ENCODE measurements at regions not wholly inside any gene's neighbourhood (a gene's known extent, or its start where the extent isn't known, plus 50 kb on each side); places are given as distances from the start of the nearest gene placed in this dataset.

DNA sequence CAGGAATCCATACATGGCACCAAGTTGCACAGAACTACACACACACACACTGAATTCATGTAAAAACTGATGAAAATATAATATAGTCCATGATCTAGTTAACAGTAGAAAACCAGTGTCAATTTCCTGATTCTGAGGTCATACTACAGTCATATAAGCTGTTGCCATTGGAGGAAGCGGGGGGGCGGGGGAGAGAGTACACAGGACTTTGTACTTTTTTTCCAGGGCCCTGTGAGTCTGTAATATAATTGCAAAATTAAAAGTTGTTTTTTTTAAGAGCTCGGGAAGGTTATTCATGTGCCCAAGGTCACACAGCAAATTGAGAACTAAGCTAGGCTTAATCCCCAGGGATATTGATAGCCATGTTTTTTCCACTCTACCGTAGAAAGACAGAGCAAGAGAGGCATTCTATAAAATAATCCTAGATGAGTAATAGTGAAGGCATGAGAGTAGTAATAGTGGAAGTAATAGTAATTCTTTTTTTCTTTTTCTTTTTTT is 312.3 kb downstream of the MN1 start:
- no peak overlapping the region for H3K4me3 Mint-ChIP-seq
- H3K9me3 Mint-ChIP-seq: peaks cover 4 to 10% of the 10 kb centered on the region in 2 donors
- no peaks in the 10 kb centered on the region for H3K4me1 Mint-ChIP-seq (ENCODE audit: low read depth)
- no peak for ATAC-seq (replicated peaks in 1 of 2)
- peaks cover 0 to 3% of the 10 kb centered on the region in 2 donors for H3K36me3 Mint-ChIP-seq (ENCODE audit: insufficient read depth in 2 of 2)
- no peaks in the 10 kb centered on the region for H3K27me3 Mint-ChIP-seq (ENCODE audit: low read depth)
- H3K27ac Mint-ChIP-seq: no peak overlapping the region
- DNase-seq: no peak

DNA sequence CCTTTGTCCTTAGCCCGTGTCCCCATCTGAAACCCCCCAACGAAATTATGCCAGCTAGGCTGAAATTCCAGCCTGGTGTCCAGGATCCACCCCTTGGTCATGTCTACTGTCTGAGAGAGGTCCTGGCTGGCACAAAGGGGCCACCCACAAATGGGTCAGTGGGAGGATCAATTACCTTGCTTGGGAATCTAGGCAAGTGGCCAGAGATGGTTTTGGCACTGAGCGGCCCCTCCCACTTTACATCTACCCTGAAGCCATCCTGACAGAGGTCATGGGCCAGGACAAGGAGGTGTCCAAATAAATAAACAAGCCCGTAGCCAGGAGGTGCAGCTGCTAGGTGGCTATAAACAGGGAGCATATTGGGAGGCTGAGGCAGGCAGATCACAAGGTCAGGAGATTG is 311.5 kb downstream of the MN1 start:
- Mint-ChIP-seq H3K27me3 (ENCODE audit: low read depth) (no peaks in the 10 kb centered on the region), H3K9me3 (peaks cover 4 to 10% of the 10 kb centered on the region in 2 donors), H3K4me1 (ENCODE audit: low read depth) (no peaks in the 10 kb centered on the region), H3K36me3 (ENCODE audit: insufficient read depth in 2 of 2) (peaks cover 0 to 3% of the 10 kb centered on the region in 2 donors), H3K4me3 (no peak overlapping the region), H3K27ac (no peak overlapping the region)
- ATAC-seq (replicated peaks in 1 of 2): no peak
- DNase-seq: no peak

DNA sequence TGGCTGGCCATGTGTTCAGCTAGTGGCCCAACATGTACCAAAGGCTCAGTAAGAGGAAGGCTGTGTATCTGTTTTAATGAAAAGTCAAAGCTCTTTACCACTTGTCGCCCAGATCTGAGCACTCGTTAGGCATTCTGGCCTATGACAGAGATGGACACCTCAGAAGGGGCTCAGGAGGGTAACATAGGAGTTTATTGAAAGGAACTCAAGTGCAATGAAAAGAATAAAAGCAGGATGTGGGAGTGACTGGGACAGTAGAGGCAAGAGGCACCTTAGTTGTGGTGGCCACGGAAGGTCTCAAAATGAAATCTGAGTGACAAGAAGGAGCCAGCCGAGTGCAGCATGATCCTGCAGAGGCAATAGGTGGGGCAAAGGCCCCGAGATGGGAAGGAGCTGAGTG is 309.7 kb downstream of the MN1 start:
- DNase-seq (no peak), ATAC-seq (replicated peaks in 1 of 2) (no peak)
- H3K4me1 Mint-ChIP-seq (ENCODE audit: low read depth): no peaks in the 10 kb centered on the region
- peaks cover 4 to 10% of the 10 kb centered on the region in 2 donors for H3K9me3 Mint-ChIP-seq
- H3K36me3 Mint-ChIP-seq (ENCODE audit: insufficient read depth in 2 of 2): peaks cover 0 to 3% of the 10 kb centered on the region in 2 donors
- H3K27me3 Mint-ChIP-seq (ENCODE audit: low read depth): no peaks in the 10 kb centered on the region
- H3K4me3 Mint-ChIP-seq: no peak overlapping the region
- H3K27ac Mint-ChIP-seq: no peak overlapping the region

DNA sequence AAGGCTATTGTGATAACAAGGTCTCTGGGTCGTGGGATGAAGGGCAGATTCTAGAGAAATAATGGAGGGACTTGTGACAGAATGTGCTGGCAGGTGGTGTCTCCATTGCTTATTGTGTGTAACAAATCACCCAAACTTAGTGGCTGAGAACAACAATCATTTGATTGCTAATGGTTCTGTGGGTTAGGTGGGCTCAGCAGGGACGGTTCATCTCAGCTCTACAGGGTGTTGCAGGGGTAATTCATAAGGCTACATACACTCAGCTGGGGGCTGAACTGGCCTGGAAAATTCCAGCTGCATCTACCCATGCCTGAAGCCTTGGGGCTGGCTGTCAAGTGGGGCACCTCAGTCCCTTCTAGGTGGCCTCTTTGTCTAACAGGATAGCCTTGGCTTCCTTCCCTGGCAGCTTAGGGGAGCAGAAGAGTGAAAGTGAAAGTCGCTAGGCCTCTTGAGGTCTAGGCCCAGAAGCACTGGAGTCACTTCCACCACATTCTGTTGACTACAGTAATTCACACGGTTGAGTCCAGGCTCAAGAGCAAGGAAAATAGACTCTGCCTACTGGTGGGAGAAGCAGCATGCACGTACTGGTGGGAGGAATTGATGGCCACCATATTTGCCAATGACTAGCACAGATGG is 308.9 kb downstream of the MN1 start:
- H3K4me3 Mint-ChIP-seq: no peak overlapping the region
- DNase-seq (no peak), ATAC-seq (replicated peaks in 1 of 2) (no peak)
- H3K27ac Mint-ChIP-seq: no peak overlapping the region
- H3K27me3 Mint-ChIP-seq (ENCODE audit: low read depth): no peaks in the 10 kb centered on the region
- H3K9me3 Mint-ChIP-seq: peaks cover 4 to 10% of the 10 kb centered on the region in 2 donors
- H3K4me1 Mint-ChIP-seq (ENCODE audit: low read depth): no peaks in the 10 kb centered on the region
- peaks cover 0 to 3% of the 10 kb centered on the region in 2 donors for H3K36me3 Mint-ChIP-seq (ENCODE audit: insufficient read depth in 2 of 2)

DNA sequence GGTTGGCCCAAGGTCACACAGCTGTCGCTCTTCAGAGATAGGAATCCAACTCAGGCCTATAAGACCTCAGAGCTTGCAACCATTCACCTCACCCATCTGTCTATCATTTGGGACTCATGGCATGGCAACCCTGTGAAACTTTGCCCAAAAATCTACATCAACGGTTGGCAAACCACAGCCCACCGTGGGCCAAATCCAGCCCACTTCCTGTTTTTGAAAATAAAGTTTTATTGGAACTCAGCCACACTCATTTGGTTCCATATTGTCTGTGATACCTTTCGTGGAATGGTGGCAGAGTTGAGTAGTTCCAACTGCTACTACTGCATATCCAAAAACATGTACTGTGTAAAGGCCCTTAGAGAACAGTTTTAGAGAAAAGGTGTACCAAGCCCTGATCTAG is 307.8 kb downstream of the MN1 start:
- DNase-seq (no peak), ATAC-seq (replicated peaks in 1 of 2) (no peak)
- Mint-ChIP-seq H3K27ac (no peak overlapping the region), H3K9me3 (peaks cover 4 to 10% of the 10 kb centered on the region in 2 donors), H3K36me3 (ENCODE audit: insufficient read depth in 2 of 2) (peaks cover 0 to 3% of the 10 kb centered on the region in 2 donors), H3K4me3 (no peak overlapping the region), H3K4me1 (ENCODE audit: low read depth) (no peaks in the 10 kb centered on the region), H3K27me3 (ENCODE audit: low read depth) (no peaks in the 10 kb centered on the region)

DNA sequence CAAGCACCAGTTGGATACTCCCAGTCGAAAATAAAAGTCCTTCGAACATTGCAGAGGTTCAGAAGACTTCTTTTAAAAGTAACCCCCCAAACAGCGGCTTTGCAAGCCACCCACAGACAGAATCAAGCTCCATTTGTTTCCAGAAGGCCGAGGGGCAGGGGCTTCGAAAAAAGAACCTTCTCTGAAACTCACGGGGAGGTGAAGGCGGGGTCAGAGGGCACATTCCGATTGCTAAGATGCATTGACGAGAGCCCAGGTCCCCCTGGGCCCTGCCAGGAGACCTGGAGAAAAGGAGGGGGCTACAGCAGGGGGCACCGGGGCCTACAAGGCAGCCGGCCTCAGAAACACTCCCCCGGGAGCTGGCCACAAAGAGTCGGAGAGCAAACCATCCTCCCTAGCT is 306.8 kb downstream of the MN1 start:
- H3K36me3 Mint-ChIP-seq (ENCODE audit: insufficient read depth in 2 of 2): peaks cover 0 to 3% of the 10 kb centered on the region in 2 donors
- ATAC-seq (replicated peaks in 1 of 2) (no peak), DNase-seq (no peak)
- no peaks in the 10 kb centered on the region for H3K4me1 Mint-ChIP-seq (ENCODE audit: low read depth)
- H3K9me3 Mint-ChIP-seq: peaks cover 4 to 10% of the 10 kb centered on the region in 2 donors
- H3K4me3 Mint-ChIP-seq: no peak overlapping the region
- H3K27me3 Mint-ChIP-seq (ENCODE audit: low read depth): no peaks in the 10 kb centered on the region
- no peak overlapping the region for H3K27ac Mint-ChIP-seq

DNA sequence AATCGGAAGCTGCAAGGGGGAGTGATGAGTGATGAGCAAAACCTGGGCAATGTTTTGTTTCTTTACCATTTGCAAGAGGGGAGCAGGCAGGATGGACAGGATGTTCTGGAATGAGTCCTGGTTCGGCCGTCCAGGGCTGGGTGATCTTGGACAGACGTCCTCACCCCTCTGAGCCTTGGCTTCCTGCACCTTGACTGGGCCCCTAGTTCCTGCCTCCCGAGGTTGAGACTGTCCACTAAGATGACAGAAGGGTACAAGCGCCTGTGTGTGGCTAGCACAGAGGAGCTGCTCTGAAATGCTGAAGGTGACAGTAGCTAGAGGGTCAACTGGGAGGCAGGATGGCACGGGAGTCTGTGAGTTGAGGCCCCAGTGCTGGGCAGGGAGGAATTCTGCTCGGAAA is 306.2 kb downstream of the MN1 start:
- DNase-seq (no peak), ATAC-seq (replicated peaks in 1 of 2) (no peak)
- H3K4me1 Mint-ChIP-seq (ENCODE audit: low read depth): no peaks in the 10 kb centered on the region

DNA sequence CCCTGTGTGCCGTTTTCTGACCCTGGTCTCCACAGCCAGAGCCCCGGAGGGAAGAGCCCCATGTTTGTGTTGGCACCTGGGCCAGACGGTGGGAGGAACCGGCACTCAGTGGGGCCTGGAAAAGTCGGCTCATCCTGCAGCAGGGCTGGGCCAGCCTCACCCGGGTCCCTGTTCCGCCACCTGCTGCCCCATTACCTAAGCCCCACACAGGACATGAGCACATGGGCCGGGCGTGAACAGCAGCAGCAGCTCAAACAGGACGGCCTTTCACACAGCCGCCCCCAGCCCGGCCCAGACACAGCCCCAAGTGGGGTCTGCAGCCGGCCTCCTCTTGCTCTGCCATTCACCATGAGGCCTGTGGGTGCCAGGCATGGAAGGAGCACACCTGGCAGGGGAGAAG is 302.4 kb downstream of the MN1 start:
- ATAC-seq (replicated peaks in 1 of 2) (no peak), DNase-seq (no peak)
- Mint-ChIP-seq H3K27me3 (ENCODE audit: low read depth) (no peaks in the 10 kb centered on the region), H3K4me3 (no peak overlapping the region), H3K27ac (no peak overlapping the region), H3K9me3 (peaks cover 0 to 2% of the 10 kb centered on the region in 2 donors), H3K36me3 (ENCODE audit: insufficient read depth in 2 of 2) (no peaks in the 10 kb centered on the region), H3K4me1 (ENCODE audit: low read depth) (no peaks in the 10 kb centered on the region)

More for the DNA sequence above, 306.2 kb downstream of the MN1 start:
- peaks cover 0 to 3% of the 10 kb centered on the region in 2 donors for H3K36me3 Mint-ChIP-seq (ENCODE audit: insufficient read depth in 2 of 2)
- H3K27ac Mint-ChIP-seq: no peak overlapping the region
- peaks cover 4 to 10% of the 10 kb centered on the region in 2 donors for H3K9me3 Mint-ChIP-seq
- H3K27me3 Mint-ChIP-seq (ENCODE audit: low read depth): no peaks in the 10 kb centered on the region
- no peak overlapping the region for H3K4me3 Mint-ChIP-seq

DNA sequence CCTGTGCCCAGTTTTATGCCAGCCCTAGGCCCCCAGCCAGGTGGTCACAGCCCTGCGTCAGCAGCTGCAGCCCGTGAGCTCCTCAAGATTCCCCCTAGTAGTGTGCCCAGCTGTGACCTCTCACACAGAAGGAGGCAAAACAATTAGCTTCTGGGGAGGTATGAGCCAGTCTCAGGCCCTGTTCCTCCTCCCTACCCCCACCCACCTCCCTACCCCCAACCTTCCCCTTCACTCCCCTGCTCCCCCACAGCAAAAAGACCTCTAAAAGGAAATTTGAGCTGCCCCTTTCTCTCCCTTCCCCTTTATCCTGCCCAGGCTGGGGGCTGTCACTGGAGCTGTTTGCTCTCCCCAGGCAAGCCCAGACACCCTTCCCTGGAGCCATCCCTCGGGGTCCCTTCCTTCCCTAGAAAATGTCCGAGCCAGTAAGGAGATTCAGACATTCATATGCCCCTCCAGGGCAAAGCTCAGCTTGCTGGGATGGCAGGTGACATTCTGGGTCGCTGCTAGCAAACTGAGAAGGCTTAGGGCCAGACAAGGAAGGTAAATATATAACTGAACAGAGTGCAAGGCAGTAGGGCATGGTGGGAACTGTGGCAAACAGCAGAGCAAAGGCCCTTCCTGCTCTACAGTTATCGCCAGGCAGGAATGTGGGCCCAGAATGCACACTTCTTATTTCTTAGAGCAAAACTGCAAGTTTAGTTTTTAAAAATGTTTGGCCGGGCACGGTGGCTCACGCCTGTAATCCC is 300.2 kb downstream of the MN1 start:
- Mint-ChIP-seq H3K4me3 (no peak overlapping the region), H3K4me1 (ENCODE audit: low read depth) (no peaks in the 10 kb centered on the region), H3K9me3 (peaks cover 0 to 2% of the 10 kb centered on the region in 2 donors), H3K27ac (no peak overlapping the region), H3K36me3 (ENCODE audit: insufficient read depth in 2 of 2) (no peaks in the 10 kb centered on the region), H3K27me3 (ENCODE audit: low read depth) (no peaks in the 10 kb centered on the region)
- DNase-seq: no peak
- ATAC-seq (replicated peaks in 1 of 2): no peak

DNA sequence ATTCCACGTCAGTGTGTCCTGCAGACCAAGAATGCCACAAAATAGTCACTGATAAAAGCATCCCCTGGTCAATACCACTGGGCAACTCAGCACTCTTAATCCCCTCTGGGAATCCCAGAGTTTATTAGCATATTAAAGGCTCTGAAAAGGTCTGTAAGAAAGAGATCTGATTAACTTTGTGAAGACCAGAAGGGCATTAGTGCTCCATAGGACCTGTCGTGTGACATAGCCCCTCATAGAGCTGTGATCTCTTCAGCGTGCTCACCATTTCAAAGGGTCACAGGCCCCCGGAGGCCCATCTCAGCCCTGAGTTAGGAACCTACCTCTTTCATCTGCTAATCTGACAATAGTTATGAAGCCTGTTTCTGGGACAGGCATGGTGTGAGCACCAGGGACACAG is 299.2 kb downstream of the MN1 start:
- DNase-seq (no peak), ATAC-seq (replicated peaks in 1 of 2) (no peak)
- H3K27me3 Mint-ChIP-seq (ENCODE audit: low read depth): no peaks in the 10 kb centered on the region
- peaks cover 0 to 2% of the 10 kb centered on the region in 2 donors for H3K9me3 Mint-ChIP-seq
- no peaks in the 10 kb centered on the region for H3K4me1 Mint-ChIP-seq (ENCODE audit: low read depth)
- H3K36me3 Mint-ChIP-seq (ENCODE audit: insufficient read depth in 2 of 2): no peaks in the 10 kb centered on the region
- no peak overlapping the region for H3K27ac Mint-ChIP-seq
- no peak overlapping the region for H3K4me3 Mint-ChIP-seq

DNA sequence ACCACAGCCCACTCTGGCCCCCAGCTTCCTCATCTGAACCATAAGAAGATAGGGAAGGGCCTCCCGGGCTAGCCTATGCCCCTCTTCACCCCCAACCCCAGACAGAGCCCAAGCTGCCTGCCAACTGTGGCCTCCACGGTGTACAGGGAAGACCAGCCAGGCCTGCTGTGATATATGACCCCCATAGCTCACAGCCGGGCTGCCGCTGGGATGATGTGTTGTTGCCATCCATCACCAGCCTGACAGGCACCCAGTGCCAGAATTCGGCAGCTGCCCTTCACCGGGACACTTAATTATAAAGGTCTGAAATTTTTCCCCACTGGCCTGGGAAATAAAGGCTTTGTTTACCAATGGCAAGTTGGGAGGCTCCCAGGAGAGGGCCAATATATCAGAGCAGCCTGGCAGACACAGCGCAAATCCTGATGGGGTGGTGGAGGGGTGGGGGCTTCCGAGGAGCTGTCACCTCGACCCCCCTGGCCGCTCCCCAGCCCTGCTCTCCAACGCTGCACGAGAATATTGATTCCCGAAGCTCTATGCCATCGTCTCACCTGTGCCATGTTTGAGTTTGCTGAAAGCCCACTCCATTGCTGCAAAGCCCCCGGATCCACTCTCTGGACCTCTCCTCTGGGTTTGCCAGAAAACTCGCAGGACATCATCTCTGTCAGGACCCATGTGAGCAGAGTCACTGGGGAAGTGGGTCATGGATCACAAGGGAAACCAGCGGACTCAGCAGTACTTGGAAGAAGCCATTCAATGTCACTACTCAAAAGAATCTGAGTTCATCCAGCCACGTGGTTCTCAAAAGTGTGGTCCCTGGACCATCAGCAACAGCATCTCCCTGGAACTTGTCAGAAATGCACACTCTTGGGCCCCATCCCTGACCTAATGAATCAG is 296.9 kb downstream of the MN1 start:
- no peak for DNase-seq
- Mint-ChIP-seq H3K27ac (no peak overlapping the region), H3K4me1 (ENCODE audit: low read depth) (no peaks in the 10 kb centered on the region), H3K36me3 (ENCODE audit: insufficient read depth in 2 of 2) (no peaks in the 10 kb centered on the region), H3K4me3 (no peak overlapping the region), H3K27me3 (ENCODE audit: low read depth) (no peaks in the 10 kb centered on the region), H3K9me3 (peaks cover 0 to 2% of the 10 kb centered on the region in 2 donors)
- no peak for ATAC-seq (replicated peaks in 1 of 2)

DNA sequence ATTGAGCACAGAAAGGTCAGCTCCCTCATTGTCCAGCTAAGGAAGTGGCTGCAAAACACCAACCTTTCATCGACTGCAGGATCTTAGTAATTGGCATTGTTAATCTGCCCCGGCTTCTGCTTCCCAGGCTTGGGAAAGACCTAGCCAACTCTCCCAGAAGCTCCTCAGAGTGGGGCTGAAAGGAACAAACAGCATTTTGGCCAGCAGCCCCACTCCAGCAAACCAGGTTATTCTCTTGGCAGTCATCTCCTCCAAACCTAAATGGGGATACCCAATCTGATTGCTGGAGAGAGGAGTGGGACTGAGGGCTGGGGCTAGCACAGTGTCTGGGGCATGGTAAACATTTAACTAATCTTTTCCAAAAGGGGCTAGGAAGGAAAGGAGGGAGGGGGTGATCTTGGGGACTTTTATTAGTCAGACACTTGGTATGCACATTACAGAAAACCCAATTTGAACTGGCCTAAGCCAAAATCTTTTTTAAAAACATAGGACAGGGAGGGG is 294.4 kb downstream of the MN1 start:
- no peak for DNase-seq
- Mint-ChIP-seq H3K4me3 (no peak overlapping the region), H3K9me3 (peaks cover 0 to 2% of the 10 kb centered on the region in 2 donors), H3K4me1 (ENCODE audit: low read depth) (no peaks in the 10 kb centered on the region), H3K27ac (no peak overlapping the region), H3K27me3 (ENCODE audit: low read depth) (no peaks in the 10 kb centered on the region), H3K36me3 (ENCODE audit: insufficient read depth in 2 of 2) (no peaks in the 10 kb centered on the region)
- no peak for ATAC-seq (replicated peaks in 1 of 2)
